Liver (tissue), 3 donors: ENCODE measurements at regions not wholly inside any gene's neighbourhood (a gene's known extent, or its start where the extent isn't known, plus 50 kb on each side); places are given as distances from the start of the nearest gene placed in this dataset.

Source experiments
- EGR1 ChIP-seq, 2 donors: IDR thresholded peaks; 2 replicates each; pipeline ENCODE4 v1.6.1; 2016 to 2018; ENCODE audit warnings: antibody characterized with exemption in 2 of 2, low read depth in 2 of 2
- FOXA1 ChIP-seq: IDR thresholded peaks from 2 replicates; pipeline ENCODE4 v1.6.1; 2016; ENCODE audit warnings: antibody characterized with exemption
- GABPA ChIP-seq, 2 donors: IDR thresholded peaks in 1 of 2; conservative IDR thresholded peaks in 1 of 2; 2 replicates each; pipeline ENCODE4 v1.6.1; 2016; ENCODE audit warnings: antibody characterized with exemption in 2 of 2, mild to moderate bottlenecking in 1 of 2, moderate library complexity in 1 of 2
- JUND ChIP-seq, 2 donors: IDR thresholded peaks; 2 replicates each; pipeline ENCODE4 v1.6.1; 2016; ENCODE audit warnings: antibody characterized with exemption in 2 of 2
- RAD21 ChIP-seq, 2 donors: IDR thresholded peaks; 2 replicates each; pipeline ENCODE4 v1.6.1; 2016; ENCODE audit warnings: antibody characterized with exemption in 2 of 2, mild to moderate bottlenecking in 2 of 2
- SP1 ChIP-seq: IDR thresholded peaks from 2 replicates; pipeline ENCODE4 v1.6.1; 2018; ENCODE audit warnings: antibody characterized with exemption, mild to moderate bottlenecking
- TAF1 ChIP-seq: conservative IDR thresholded peaks from 2 replicates; pipeline ENCODE4 v1.6.1; 2016; ENCODE audit warnings: antibody characterized with exemption, mild to moderate bottlenecking
- YY1 ChIP-seq: IDR thresholded peaks from 2 replicates; pipeline ENCODE4 v1.6.1; 2016; ENCODE audit warnings: antibody characterized with exemption, mild to moderate bottlenecking
- TF ChIP-seq, protein P1 (sequence below): fragments of 150-350 bp; IDR thresholded peaks from 2 replicates; pipeline ENCODE4 v1.5.1; 2017; ENCODE audit warnings: improper control_type of control experiment, low read depth, low read length; ENCODE audit not compliant: missing input control
- TF ChIP-seq, protein P2 (sequence below): IDR thresholded peaks from 2 replicates; pipeline ENCODE4 v1.6.1; 2016; ENCODE audit warnings: antibody characterized with exemption, mild to moderate bottlenecking
- TF ChIP-seq, protein P3 (sequence below): IDR thresholded peaks from 2 replicates; pipeline ENCODE4 v1.6.1; 2016; ENCODE audit warnings: antibody characterized with exemption
- TF ChIP-seq, protein P4 (sequence below): IDR thresholded peaks from 2 replicates; pipeline ENCODE4 v1.6.1; 2016; ENCODE audit warnings: antibody characterized with exemption
- TF ChIP-seq, protein P5 (sequence below): IDR thresholded peaks from 2 replicates; pipeline ENCODE4 v1.6.1; 2016; ENCODE audit warnings: antibody characterized with exemption
- donor health status: healthy.
- donor health status: healthy.

DNA sequence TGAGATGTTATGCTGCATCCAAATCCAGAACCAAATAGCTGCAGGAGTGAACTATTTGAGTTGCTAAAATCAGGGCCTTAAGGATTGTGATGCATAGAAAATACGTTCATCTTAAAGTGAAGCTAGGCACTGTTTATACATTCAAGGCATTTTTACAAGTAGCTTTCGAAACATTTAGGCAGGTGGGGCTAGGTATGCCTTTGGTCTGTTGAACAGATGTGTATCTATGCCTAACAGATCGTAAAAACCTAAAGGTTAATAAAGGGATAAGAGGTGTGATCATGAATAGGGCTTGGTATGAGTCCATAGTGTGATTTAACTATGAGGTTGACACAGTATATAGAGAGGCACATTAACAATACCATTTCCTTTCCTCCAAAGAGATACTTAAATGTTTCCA lies 262.5 kb downstream of the SEMA3D start:
- TF ChIP-seq RAD21 (IDR thresholded peaks at IDR 0.05), result no peak
- TF ChIP-seq, protein P1, sequence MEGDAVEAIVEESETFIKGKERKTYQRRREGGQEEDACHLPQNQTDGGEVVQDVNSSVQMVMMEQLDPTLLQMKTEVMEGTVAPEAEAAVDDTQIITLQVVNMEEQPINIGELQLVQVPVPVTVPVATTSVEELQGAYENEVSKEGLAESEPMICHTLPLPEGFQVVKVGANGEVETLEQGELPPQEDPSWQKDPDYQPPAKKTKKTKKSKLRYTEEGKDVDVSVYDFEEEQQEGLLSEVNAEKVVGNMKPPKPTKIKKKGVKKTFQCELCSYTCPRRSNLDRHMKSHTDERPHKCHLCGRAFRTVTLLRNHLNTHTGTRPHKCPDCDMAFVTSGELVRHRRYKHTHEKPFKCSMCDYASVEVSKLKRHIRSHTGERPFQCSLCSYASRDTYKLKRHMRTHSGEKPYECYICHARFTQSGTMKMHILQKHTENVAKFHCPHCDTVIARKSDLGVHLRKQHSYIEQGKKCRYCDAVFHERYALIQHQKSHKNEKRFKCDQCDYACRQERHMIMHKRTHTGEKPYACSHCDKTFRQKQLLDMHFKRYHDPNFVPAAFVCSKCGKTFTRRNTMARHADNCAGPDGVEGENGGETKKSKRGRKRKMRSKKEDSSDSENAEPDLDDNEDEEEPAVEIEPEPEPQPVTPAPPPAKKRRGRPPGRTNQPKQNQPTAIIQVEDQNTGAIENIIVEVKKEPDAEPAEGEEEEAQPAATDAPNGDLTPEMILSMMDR, result no peak
- TF ChIP-seq, protein P2, sequence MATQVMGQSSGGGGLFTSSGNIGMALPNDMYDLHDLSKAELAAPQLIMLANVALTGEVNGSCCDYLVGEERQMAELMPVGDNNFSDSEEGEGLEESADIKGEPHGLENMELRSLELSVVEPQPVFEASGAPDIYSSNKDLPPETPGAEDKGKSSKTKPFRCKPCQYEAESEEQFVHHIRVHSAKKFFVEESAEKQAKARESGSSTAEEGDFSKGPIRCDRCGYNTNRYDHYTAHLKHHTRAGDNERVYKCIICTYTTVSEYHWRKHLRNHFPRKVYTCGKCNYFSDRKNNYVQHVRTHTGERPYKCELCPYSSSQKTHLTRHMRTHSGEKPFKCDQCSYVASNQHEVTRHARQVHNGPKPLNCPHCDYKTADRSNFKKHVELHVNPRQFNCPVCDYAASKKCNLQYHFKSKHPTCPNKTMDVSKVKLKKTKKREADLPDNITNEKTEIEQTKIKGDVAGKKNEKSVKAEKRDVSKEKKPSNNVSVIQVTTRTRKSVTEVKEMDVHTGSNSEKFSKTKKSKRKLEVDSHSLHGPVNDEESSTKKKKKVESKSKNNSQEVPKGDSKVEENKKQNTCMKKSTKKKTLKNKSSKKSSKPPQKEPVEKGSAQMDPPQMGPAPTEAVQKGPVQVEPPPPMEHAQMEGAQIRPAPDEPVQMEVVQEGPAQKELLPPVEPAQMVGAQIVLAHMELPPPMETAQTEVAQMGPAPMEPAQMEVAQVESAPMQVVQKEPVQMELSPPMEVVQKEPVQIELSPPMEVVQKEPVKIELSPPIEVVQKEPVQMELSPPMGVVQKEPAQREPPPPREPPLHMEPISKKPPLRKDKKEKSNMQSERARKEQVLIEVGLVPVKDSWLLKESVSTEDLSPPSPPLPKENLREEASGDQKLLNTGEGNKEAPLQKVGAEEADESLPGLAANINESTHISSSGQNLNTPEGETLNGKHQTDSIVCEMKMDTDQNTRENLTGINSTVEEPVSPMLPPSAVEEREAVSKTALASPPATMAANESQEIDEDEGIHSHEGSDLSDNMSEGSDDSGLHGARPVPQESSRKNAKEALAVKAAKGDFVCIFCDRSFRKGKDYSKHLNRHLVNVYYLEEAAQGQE, result no peak
- no peak for TF ChIP-seq SP1
- no peak for TF ChIP-seq GABPA (IDR thresholded peaks at IDR 0.05 in 1 of 2, conservative IDR thresholded peaks at IDR 0.05 in 1 of 2)
- TF ChIP-seq TAF1, result no peak
- TF ChIP-seq, protein P3, sequence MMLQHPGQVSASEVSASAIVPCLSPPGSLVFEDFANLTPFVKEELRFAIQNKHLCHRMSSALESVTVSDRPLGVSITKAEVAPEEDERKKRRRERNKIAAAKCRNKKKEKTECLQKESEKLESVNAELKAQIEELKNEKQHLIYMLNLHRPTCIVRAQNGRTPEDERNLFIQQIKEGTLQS, result no peak
- TF ChIP-seq EGR1 (IDR thresholded peaks at IDR 0.05; ENCODE audit: low read depth in 2 of 2), result no peak
- TF ChIP-seq JUND (IDR thresholded peaks at IDR 0.05), result no peak
- TF ChIP-seq, protein P4, sequence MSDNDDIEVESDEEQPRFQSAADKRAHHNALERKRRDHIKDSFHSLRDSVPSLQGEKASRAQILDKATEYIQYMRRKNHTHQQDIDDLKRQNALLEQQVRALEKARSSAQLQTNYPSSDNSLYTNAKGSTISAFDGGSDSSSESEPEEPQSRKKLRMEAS, result no peak
- TF ChIP-seq, protein P5, sequence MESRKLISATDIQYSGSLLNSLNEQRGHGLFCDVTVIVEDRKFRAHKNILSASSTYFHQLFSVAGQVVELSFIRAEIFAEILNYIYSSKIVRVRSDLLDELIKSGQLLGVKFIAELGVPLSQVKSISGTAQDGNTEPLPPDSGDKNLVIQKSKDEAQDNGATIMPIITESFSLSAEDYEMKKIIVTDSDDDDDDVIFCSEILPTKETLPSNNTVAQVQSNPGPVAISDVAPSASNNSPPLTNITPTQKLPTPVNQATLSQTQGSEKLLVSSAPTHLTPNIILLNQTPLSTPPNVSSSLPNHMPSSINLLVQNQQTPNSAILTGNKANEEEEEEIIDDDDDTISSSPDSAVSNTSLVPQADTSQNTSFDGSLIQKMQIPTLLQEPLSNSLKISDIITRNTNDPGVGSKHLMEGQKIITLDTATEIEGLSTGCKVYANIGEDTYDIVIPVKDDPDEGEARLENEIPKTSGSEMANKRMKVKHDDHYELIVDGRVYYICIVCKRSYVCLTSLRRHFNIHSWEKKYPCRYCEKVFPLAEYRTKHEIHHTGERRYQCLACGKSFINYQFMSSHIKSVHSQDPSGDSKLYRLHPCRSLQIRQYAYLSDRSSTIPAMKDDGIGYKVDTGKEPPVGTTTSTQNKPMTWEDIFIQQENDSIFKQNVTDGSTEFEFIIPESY, result no peak
- no peak for TF ChIP-seq YY1
- no peak for TF ChIP-seq FOXA1
